Activated CD4-positive, alpha-beta memory T cell treated with anti-CD3 and anti-CD28 coated beads, Interleukin-2, amount 10 ng/mL, durations not matched to agents 7 days and 5 days (primary cell): ENCODE measurements at regions not wholly inside any gene's neighbourhood (a gene's known extent, or its start where the extent isn't known, plus 50 kb on each side); places are given as distances from the start of the nearest gene placed in this dataset.

ENCODE experiments used
- CTCF ChIA-PET: fragments of 350-600 bp; sonication (Branson Sonifier 250); formaldehyde crosslinking; loops from one replicate; lab custom pipeline; 2021; ENCODE audit warnings: antibody characterized with exemption, inconsistent platforms; lab: Charles Lee
- POLR2A ChIA-PET: fragments of 350-600 bp; sonication (Branson Sonifier 250); formaldehyde crosslinking; loops from one replicate; lab custom pipeline; 2021; ENCODE audit warnings: antibody characterized with exemption; lab: Charles Lee
- DNase-seq: peaks from one replicate; pipeline ENCODE4 v3.0.0-alpha.2; 2020
- H3K27ac Mint-ChIP-seq: one replicate; pipeline ENCODE4 v1.8.0; 2021; ENCODE audit warnings: mild to moderate bottlenecking, mixed read lengths
- H3K27me3 Mint-ChIP-seq: one replicate; pipeline ENCODE4 v1.8.0; 2021; ENCODE audit warnings: mixed read lengths
- H3K36me3 Mint-ChIP-seq: one replicate; pipeline ENCODE4 v1.8.0; 2021; ENCODE audit warnings: low read depth, mixed read lengths
- H3K4me1 Mint-ChIP-seq: one replicate; pipeline ENCODE4 v1.8.0; 2021; ENCODE audit warnings: mixed read lengths
- H3K4me3 Mint-ChIP-seq: one replicate; pipeline ENCODE4 v1.8.0; 2021; ENCODE audit warnings: mild to moderate bottlenecking, mixed read lengths
- H3K9me3 Mint-ChIP-seq: one replicate; pipeline ENCODE4 v1.8.0; 2021; ENCODE audit warnings: mixed read lengths

DNA sequence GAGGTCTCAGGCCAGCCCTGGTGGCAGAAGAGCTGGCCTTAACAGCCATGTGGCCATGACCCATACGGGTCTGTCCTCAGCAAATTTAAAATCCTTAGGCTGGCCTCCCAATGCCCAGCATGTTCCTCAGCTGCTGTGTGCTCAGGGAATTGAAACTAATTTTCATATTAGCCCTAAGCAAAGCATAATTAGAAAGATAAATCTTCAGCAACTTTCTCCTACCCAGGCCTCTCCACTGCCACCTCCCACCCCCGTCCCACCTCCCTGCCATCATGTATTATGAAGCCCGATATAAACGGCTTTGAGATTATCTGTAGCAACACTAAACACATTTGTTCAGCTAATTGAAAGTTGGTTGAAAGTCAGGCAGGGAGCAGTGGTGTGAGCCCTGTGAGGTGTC is 178.8 kb upstream of the NTM start:
- Mint-ChIP-seq H3K9me3 (no peaks in the 10 kb centered on the region), H3K36me3 (no peaks in the 10 kb centered on the region), H3K27ac (no peak overlapping the region), H3K4me1 (no peaks in the 10 kb centered on the region), H3K4me3 (no peak overlapping the region), H3K27me3 (no peaks in the 10 kb centered on the region)
- POLR2A ChIA-PET: no interaction called here
- no peak for DNase-seq
- CTCF ChIA-PET: no interaction called here

GRCh38 chr11:131192628-131193027 is 177.8 kb upstream of the NTM start:
- no peaks in the 10 kb centered on the region for H3K36me3 Mint-ChIP-seq
- ChIA-PET POLR2A (no interaction called here), CTCF (no interaction called here)
- no peaks in the 10 kb centered on the region for H3K4me1 Mint-ChIP-seq
- H3K4me3 Mint-ChIP-seq: no peak overlapping the region
- DNase-seq: no peak
- H3K27me3 Mint-ChIP-seq: no peaks in the 10 kb centered on the region
- H3K9me3 Mint-ChIP-seq: no peaks in the 10 kb centered on the region
- H3K27ac Mint-ChIP-seq: no peak overlapping the region

DNA sequence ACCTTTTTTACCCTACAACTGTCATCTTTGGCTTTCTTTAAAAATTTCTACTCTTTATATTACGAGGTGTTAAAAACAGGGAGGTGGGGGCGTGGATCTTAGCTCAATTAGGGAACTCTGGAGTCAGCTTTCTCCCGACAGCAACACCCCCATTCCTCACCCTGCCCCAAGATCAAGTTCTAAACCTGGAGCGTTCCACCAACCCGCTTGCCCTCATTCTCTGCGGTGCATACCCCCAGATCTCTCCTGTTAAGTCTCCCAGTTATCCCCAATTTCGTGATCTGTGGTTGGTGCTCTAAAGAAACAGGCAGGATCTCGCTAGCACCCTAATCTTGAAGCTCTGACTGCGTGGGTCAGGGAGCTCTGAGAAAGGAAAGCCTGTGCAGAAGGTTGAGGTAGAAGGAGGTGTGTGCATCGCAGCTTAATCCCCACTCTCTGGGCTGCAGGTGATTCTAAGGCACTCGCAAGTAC is 177.3 kb upstream of the NTM start:
- Mint-ChIP-seq H3K27ac (no peak overlapping the region), H3K27me3 (no peaks in the 10 kb centered on the region), H3K4me3 (no peak overlapping the region), H3K4me1 (no peaks in the 10 kb centered on the region), H3K9me3 (no peaks in the 10 kb centered on the region), H3K36me3 (no peaks in the 10 kb centered on the region)
- ChIA-PET CTCF (no interaction called here), POLR2A (no interaction called here)
- no peak for DNase-seq

- H3K4me3 Mint-ChIP-seq: no peak overlapping the region
- ChIA-PET POLR2A (no interaction called here), CTCF (no interaction called here)
- H3K4me1 Mint-ChIP-seq: no peaks in the 10 kb centered on the region
- no peaks in the 10 kb centered on the region for H3K27me3 Mint-ChIP-seq
- DNase-seq: no peak
- H3K36me3 Mint-ChIP-seq: no peaks in the 10 kb centered on the region
- H3K9me3 Mint-ChIP-seq: no peaks in the 10 kb centered on the region
- no peak overlapping the region for H3K27ac Mint-ChIP-seq
Measured at GRCh38 chr11:131194726-131195125, 175.7 kb upstream of the NTM start.

DNA sequence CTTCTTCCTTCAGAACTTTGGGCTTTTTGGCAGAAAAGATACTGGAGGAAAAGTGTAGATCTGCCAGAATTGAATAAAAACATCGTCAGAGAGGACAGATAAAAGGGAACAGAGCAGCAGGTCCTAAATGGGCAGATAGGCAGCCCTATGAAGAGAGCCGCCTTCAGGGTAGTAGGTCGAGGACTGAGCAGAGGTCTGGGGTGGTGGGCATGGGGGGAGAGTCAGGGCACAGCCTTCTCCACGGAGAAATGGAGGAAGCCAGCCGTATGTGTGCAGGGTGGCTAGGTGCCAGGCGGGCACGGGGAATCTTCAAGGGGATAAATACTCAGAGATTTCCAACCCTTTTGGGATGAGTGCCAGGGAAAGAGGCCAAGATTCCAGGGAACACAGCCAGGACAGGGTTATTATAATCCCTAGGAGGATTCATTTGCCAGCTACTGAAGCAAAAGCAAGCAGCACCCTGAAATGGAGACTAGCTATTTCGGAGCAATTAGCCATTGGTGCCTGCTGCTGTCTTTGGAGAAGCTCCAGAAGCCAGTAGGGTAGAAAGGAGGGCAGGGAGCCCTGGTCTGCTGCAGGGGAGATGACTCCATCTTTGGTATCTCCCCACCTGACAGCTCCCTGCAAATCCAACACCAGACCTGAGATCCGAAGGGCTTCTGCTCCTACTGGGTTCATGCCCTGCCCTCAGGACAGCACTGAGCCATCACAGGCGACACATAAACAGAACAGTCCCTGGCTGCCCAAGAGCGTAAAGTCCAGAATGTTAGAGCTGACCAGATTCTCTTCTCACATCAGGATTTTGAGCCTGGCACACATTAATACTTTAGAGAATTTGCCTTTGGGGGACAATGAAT is 174.5 kb upstream of the NTM start:
- H3K9me3 Mint-ChIP-seq: no peaks in the 10 kb centered on the region
- CTCF ChIA-PET: no interaction called here
- no peaks in the 10 kb centered on the region for H3K36me3 Mint-ChIP-seq
- no peaks in the 10 kb centered on the region for H3K4me1 Mint-ChIP-seq
- no peak overlapping the region for H3K4me3 Mint-ChIP-seq
- POLR2A ChIA-PET: no interaction called here
- H3K27ac Mint-ChIP-seq: no peak overlapping the region
- DNase-seq: no peak
- no peaks in the 10 kb centered on the region for H3K27me3 Mint-ChIP-seq

- Mint-ChIP-seq H3K27me3 (no peaks in the 10 kb centered on the region), H3K4me1 (no peaks in the 10 kb centered on the region), H3K9me3 (no peaks in the 10 kb centered on the region), H3K36me3 (no peaks in the 10 kb centered on the region), H3K27ac (no peak overlapping the region), H3K4me3 (no peak overlapping the region)
- POLR2A ChIA-PET: no interaction called here
- CTCF ChIA-PET: no interaction called here
- no peak for DNase-seq
Measured at GRCh38 chr11:131198161-131199014, 172.0 kb upstream of the NTM start.

GRCh38 chr11:131199015-131199280 is 171.5 kb upstream of the NTM start:
- Mint-ChIP-seq H3K27ac (no peak overlapping the region), H3K4me1 (no peaks in the 10 kb centered on the region), H3K9me3 (no peaks in the 10 kb centered on the region), H3K27me3 (no peaks in the 10 kb centered on the region), H3K4me3 (no peak overlapping the region), H3K36me3 (no peaks in the 10 kb centered on the region)
- DNase-seq: no peak
- CTCF ChIA-PET: no interaction called here
- POLR2A ChIA-PET: no interaction called here

DNA sequence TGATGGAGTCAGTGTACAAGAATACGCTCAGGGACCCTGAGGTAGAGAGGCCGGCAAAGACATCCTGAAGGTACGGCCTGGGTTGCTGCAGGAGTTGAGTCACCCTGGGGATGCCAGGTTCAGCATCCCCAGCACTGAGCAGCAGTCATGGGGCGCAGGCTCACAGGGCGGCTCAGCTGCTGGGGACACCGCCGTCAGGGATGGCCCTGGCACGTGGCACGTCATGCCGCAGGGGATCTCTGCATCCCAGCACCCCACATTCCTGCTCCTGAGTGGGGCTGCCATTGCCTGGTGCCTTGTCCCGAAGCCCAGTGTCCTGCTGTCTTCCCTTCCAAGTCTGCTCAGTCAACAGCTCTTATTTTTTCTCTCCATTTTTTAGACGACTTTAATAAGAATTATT is 168.7 kb upstream of the NTM start:
- ChIA-PET POLR2A (no interaction called here), CTCF (no interaction called here)
- no peak overlapping the region for H3K27ac Mint-ChIP-seq
- H3K27me3 Mint-ChIP-seq: no peaks in the 10 kb centered on the region
- H3K36me3 Mint-ChIP-seq: no peaks in the 10 kb centered on the region
- H3K9me3 Mint-ChIP-seq: no peaks in the 10 kb centered on the region
- no peak for DNase-seq
- no peak overlapping the region for H3K4me3 Mint-ChIP-seq
- H3K4me1 Mint-ChIP-seq: no peaks in the 10 kb centered on the region

DNA sequence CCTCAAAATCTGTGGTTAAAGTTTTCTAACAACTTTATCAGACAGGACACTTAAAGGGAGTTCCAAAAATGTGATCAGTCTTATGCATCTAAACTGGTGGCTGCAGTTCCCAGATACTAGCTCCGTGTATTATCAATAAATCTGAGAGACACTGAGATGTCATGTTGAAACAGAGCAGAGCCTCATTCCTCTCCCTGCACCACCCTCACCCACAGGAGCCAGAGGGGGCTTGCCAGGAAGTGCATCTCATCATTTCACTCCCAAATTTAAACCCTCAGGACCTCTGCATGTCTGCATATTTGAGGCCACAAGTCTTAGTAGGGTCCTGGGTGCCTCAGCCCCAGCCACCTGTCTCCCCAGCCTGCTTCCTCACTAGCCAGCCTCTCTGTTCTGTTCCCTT is 167.4 kb upstream of the NTM start:
- POLR2A ChIA-PET: no interaction called here
- H3K4me3 Mint-ChIP-seq: no peak overlapping the region
- no peaks in the 10 kb centered on the region for H3K9me3 Mint-ChIP-seq
- H3K27ac Mint-ChIP-seq: no peak overlapping the region
- no peak for DNase-seq
- CTCF ChIA-PET: no interaction called here
- no peaks in the 10 kb centered on the region for H3K27me3 Mint-ChIP-seq
- no peaks in the 10 kb centered on the region for H3K36me3 Mint-ChIP-seq
- H3K4me1 Mint-ChIP-seq: no peaks in the 10 kb centered on the region

DNA sequence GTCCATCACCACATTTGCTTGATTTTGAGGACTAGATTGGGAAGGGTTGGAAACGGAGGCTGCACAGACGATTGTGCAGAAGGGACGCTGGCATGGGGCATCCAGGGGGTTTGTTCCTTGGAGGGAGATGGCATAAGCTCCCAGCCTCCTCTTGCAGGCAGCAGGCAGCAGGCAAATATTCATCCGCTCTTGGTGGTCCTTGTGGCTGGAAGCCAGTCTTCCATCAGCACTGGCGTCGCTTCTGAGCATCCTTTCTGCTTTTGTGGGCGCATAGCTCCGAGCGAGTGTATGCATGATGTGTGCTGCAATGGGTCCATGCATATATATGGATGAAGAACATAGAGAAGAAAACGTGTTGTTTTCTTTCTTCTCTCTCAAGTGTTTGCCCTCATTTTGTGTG is 166.1 kb upstream of the NTM start:
- no peaks in the 10 kb centered on the region for H3K9me3 Mint-ChIP-seq
- H3K27ac Mint-ChIP-seq: no peak overlapping the region
- ChIA-PET POLR2A (no interaction called here), CTCF (no interaction called here)
- no peaks in the 10 kb centered on the region for H3K4me1 Mint-ChIP-seq
- no peak for DNase-seq
- no peaks in the 10 kb centered on the region for H3K36me3 Mint-ChIP-seq
- H3K27me3 Mint-ChIP-seq: no peaks in the 10 kb centered on the region
- no peak overlapping the region for H3K4me3 Mint-ChIP-seq

DNA sequence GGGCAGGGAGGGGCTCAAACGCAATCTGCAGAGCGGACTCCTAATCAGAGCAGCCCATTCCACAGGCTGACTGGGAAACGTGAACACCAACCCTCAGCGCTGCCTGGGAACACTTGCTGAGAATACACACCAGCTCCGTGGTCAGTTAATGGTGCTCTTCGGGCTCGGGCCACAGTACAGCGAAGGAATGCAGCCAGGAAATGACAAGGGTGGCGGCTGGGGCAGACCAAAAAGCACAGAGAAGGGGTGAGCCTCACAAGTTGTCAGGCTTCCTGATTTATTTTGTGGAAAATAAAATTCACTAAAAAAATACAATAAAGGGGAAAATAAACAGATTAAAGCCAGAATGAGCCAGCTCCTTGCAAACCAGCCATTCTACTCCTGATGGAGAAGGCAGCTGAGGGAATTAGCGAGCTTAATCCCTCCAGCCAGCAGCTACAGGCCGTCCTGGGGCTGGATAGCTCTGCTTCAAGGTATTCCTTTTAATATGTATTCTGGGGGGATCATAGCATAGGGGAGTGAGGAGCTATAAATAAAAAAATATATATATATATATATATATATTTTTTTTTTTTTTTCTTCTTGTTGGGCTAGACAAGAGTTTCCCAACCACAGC is 165.5 kb upstream of the NTM start:
- ChIA-PET POLR2A (no interaction called here), CTCF (no interaction called here)
- Mint-ChIP-seq H3K4me3 (no peak overlapping the region), H3K27ac (no peak overlapping the region), H3K27me3 (no peaks in the 10 kb centered on the region), H3K36me3 (no peaks in the 10 kb centered on the region), H3K9me3 (no peaks in the 10 kb centered on the region), H3K4me1 (no peaks in the 10 kb centered on the region)
- DNase-seq: no peak

GRCh38 chr11:131206671-131207070 is 163.7 kb upstream of the NTM start:
- POLR2A ChIA-PET: no interaction called here
- no peak overlapping the region for H3K4me3 Mint-ChIP-seq

DNA sequence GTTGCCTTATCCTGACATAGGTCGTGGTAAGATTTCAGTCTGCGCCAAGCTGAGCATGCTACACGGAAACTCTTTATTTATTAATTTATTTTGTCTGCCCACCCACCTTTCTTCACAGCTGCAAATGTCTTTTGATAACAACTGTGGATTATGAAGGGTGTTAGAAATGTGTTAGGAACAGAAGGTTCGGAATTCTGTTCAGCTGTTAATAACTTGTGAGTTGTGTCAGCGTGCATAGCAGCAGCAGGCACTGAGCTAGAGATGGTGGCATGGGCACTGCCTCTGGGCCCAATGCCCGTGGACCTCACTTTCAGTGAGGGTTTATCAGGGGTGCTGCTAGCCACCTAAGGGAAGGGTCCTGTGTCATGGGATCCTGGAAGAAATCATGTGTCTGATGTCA is 162.5 kb upstream of the NTM start:
- no peak overlapping the region for H3K27ac Mint-ChIP-seq
- H3K4me3 Mint-ChIP-seq: no peak overlapping the region
- H3K36me3 Mint-ChIP-seq: no peaks in the 10 kb centered on the region
- CTCF ChIA-PET: no interaction called here
- no peak for DNase-seq
- no peaks in the 10 kb centered on the region for H3K4me1 Mint-ChIP-seq
- POLR2A ChIA-PET: no interaction called here
- no peaks in the 10 kb centered on the region for H3K27me3 Mint-ChIP-seq
- peaks cover 2% of the 10 kb centered on the region for H3K9me3 Mint-ChIP-seq

More at GRCh38 chr11:131206671-131207070, 163.7 kb upstream of the NTM start:
- Mint-ChIP-seq H3K4me1 (no peaks in the 10 kb centered on the region), H3K27ac (no peak overlapping the region), H3K36me3 (no peaks in the 10 kb centered on the region), H3K27me3 (no peaks in the 10 kb centered on the region), H3K9me3 (peaks cover 2% of the 10 kb centered on the region)
- CTCF ChIA-PET: no interaction called here
- DNase-seq: no peak
